ENCODE measurements at regions not wholly inside any gene's neighbourhood (a gene's known extent, or its start where the extent isn't known, plus 50 kb on each side); places are given as distances from the start of the nearest gene placed in this dataset.

DNA sequence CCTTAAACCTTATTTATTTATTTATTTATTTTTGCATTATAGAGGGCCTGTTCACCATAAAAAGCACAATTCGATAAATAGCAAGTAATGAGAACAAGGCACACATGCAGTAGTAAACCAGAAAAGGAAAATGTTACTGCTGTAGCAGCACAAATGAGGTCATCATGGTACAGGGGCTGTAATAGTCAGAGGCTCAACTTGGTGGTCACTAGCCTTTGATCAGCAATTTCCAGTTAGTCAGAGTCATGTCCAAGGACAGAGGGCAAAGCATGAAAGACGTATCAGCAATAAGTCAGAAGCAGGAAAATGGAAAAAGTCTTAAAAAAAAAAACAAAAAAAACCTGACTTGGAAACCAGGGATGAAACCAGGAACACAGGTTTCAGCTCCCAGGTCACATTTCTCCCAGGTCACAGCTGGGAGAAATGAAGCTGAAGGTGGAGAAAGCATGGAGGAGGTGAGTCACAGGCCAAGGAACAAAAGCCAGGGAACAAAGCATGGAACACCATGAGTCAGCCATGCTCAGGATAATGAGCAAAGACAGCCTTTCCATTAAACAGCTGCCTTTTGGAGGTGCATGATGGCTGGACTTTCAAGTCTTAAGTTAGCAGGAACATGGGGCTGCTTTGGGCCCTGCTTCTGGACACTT is 556.3 kb downstream of the LTN1 start:
- TF ChIP-seq POLR2AphosphoS5 (IDR thresholded peaks at IDR 0.05): no peak
- TF ChIP-seq EP300 (IDR thresholded peaks at IDR 0.05; ENCODE audit: low read depth): no peak
- no peak for TF ChIP-seq POLR2A (IDR thresholded peaks at IDR 0.05)
- no peak for TF ChIP-seq CTCF (IDR thresholded peaks at IDR 0.05)
- WGBS, 2 donors (ENCODE audit: low coverage in 1 of 2): 70 to 78% methylated on average over 1 to 2 of the region's 2 CpGs
- DNase-seq: no peak
- Histone ChIP-seq H3K36me3 (no peaks in the 10 kb centered on the region), H3K27me3 (no peaks in the 10 kb centered on the region), H3K9me3 (no peaks in the 10 kb centered on the region), H3K27ac (no peak overlapping the region), H3K4me3 (no peak overlapping the region), H3K4me1 (no peaks in the 10 kb centered on the region)
- in situ Hi-C loops (cut with MboI; ENCODE audit: low pct_ligation_motif_present in 1 of 4, low pct_unique_long_range_greater_than_20kb in 1 of 4, low sequenced_read_pairs in 3 of 4) (no loop called here), intact Hi-C loops (cut with DNase I; ENCODE audit: low total_unique reads) (no loop called here)

- no peaks in the 10 kb centered on the region for H3K36me3 ChIP-seq
- no peak overlapping the region for H3K4me3 ChIP-seq
- H3K27me3 ChIP-seq: no peaks in the 10 kb centered on the region
- H3K27ac ChIP-seq: no peak overlapping the region
- DNase-seq: no peak
- 79 to 83% methylated on average over 4 to 5 of the region's 5 CpGs for WGBS, 2 donors (ENCODE audit: low coverage in 1 of 2)
- no peak for TF ChIP-seq EP300 (IDR thresholded peaks at IDR 0.05; ENCODE audit: low read depth)
- intact Hi-C loops (cut with DNase I; ENCODE audit: low total_unique reads) (no loop called here), in situ Hi-C loops (cut with MboI; ENCODE audit: low pct_ligation_motif_present in 1 of 4, low pct_unique_long_range_greater_than_20kb in 1 of 4, low sequenced_read_pairs in 3 of 4) (no loop called here)
- H3K4me1 ChIP-seq: no peaks in the 10 kb centered on the region
- H3K9me3 ChIP-seq: no peaks in the 10 kb centered on the region
These were observed 561.0 kb downstream of the LTN1 start for GRCh38 chr21:28431527-28432200.

DNA sequence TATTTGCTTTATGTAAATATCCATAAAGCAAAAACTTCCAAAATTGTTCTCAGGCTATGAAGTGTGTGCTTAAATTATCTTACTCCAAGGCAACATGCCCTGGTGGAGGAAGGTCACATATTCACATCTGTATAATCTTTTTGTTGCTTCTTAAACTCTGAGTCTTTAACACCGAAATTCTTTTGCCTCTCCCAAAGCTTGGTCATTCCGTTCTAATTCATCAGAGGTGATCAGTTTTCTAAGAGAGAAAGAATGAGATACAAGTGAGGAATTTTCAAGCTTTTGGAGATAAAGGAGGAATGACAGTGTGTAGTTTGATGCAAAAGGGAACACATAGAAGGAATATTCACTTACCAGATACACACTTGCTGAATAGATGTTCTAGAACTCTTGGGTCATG is 561.7 kb downstream of the LTN1 start:
- Histone ChIP-seq H3K4me3 (no peak overlapping the region), H3K27ac (no peak overlapping the region), H3K9me3 (no peaks in the 10 kb centered on the region), H3K36me3 (no peaks in the 10 kb centered on the region), H3K4me1 (no peaks in the 10 kb centered on the region), H3K27me3 (no peaks in the 10 kb centered on the region)
- DNase-seq: no peak
- no peak for TF ChIP-seq POLR2AphosphoS5 (IDR thresholded peaks at IDR 0.05)
- TF ChIP-seq EP300 (IDR thresholded peaks at IDR 0.05; ENCODE audit: low read depth): no peak
- TF ChIP-seq POLR2A (IDR thresholded peaks at IDR 0.05): no peak
- in situ Hi-C loops (cut with MboI; ENCODE audit: low pct_ligation_motif_present in 1 of 4, low pct_unique_long_range_greater_than_20kb in 1 of 4, low sequenced_read_pairs in 3 of 4) (no loop called here), intact Hi-C loops (cut with DNase I; ENCODE audit: low total_unique reads) (no loop called here)
- WGBS, 2 donors (ENCODE audit: low coverage in 1 of 2): 81 to 94% methylated on average over 2 of the region's 2 CpGs

GRCh38 chr21:28429161-28429560 is 563.5 kb downstream of the LTN1 start:
- intact Hi-C loops (cut with DNase I; ENCODE audit: low total_unique reads): loop anchor here (5.0 kb wide), 1 partner anchor 128 kb away; no protein-coding TSS in a partner anchor
- H3K27ac ChIP-seq: no peak overlapping the region

More at GRCh38 chr21:28429161-28429560, 563.5 kb downstream of the LTN1 start:
- Histone ChIP-seq H3K27me3 (no peaks in the 10 kb centered on the region), H3K9me3 (no peaks in the 10 kb centered on the region), H3K36me3 (no peaks in the 10 kb centered on the region), H3K4me3 (no peak overlapping the region), H3K4me1 (no peaks in the 10 kb centered on the region)
- 72 to 79% methylated on average over 2 of the region's 2 CpGs for WGBS, 2 donors (ENCODE audit: low coverage in 1 of 2)
- no peak for TF ChIP-seq POLR2A (IDR thresholded peaks at IDR 0.05)
- TF ChIP-seq EP300 (IDR thresholded peaks at IDR 0.05; ENCODE audit: low read depth): no peak
- TF ChIP-seq CTCF (IDR thresholded peaks at IDR 0.05): no peak
- TF ChIP-seq POLR2AphosphoS5 (IDR thresholded peaks at IDR 0.05): no peak
- no peak for DNase-seq
- in situ Hi-C loops (cut with MboI; ENCODE audit: low pct_ligation_motif_present in 1 of 4, low pct_unique_long_range_greater_than_20kb in 1 of 4, low sequenced_read_pairs in 3 of 4): no loop called here

Measured in transverse colon (tissue), 4 donors.